Activated CD4-positive, alpha-beta T cell treated with anti-CD3 and anti-CD28 coated beads, Interleukin-2, Interleukin-4, amounts not matched to agents 100 ng/mL and 50 ng/mL, durations not matched to agents 16 hours and 8 hours (primary cell): ENCODE measurements at regions not wholly inside any gene's neighbourhood (a gene's known extent, or its start where the extent isn't known, plus 50 kb on each side); places are given as distances from the start of the nearest gene placed in this dataset.

Source experiments
- DNase-seq: peaks from one replicate; pipeline ENCODE4 v3.0.0-alpha.2; 2020; ENCODE audit warnings: low spot score

DNA sequence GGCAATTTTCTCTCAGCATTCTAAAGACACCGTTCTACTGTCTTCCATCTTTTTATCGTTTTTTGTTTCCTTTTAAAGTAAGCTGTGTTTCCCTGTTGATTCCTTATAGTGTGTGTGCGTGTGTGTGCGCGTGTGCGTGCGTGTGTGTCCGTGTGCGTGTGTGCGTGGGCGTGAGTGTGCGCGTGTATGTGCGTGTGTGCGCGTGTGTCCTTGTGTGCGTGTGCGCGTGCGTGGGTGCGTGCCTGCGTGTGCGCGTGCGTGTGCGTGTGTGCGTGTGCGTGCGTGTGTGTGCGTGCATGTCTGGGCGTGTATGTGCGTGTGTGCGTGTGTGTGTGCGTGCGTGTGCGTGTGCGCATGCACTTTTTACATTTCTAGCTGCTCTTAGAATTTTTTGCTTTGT lies 1033.7 kb downstream of the BRD1 start:
- DNase-seq, result no peak

- no peak for DNase-seq
These were observed 1041.0 kb downstream of the BRD1 start for GRCh38 chr22:48786679-48786996.

GRCh38 chr22:48785792-48786678 lies 1041.6 kb downstream of the BRD1 start:
- DNase-seq, result no peak

- no peak for DNase-seq
These were observed 1042.8 kb downstream of the BRD1 start for GRCh38 chr22:48784701-48785503.

DNA sequence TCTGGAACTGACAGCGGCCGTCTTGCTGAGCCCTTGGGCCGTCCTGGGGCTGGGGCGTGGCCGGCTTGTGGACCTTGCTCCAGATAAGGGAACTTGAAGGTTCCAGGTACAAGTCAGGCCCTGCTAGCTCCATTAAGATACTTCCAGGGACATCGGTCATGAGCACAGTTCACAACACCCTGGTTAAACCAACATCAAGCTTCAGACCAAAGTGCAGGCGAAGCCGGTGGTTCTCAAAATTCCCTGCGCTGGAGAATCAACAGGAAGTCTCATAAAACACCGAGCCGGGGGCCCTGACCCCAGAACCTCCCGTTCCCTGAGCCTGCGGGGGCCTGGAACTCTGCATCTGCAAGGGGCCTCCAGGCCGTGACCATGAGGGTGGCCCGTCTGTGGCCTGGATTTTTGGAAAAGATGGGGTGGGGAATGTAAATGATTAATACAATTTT lies 1043.8 kb downstream of the BRD1 start:
- no peak for DNase-seq

DNA sequence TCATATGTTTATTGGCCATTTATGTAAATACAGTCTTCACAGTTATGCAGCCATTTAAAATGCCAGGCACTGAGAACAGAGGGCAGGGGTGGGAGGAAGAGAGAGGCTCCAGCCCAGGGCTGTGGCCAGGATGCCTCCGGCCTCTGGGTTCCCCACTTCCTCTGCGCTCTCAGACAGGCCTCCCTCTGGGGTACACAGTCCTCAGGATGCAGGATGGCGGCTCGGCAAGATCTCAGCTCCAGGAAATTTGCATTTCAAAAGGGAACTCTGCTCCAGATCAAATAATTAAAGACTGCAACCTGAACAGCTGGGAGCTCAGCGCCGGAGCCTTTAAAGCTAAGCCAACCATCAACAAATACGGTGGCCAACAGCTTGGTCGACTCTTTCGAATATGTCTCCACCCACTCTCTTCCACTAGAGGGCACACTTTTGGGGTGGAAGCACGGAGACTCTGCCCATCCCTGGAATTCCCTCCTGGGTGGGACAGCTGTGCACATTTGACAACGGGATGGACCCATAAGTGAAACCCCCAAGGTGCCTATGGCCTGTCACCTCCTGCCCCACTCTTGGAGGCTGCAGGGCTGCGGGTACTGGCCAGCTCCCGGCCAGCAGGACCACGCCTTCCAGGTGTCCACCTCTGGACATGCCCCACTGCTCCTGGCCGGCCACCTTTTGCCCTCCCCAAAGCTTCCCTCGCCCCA lies 1044.7 kb downstream of the BRD1 start:
- DNase-seq, result no peak

DNA sequence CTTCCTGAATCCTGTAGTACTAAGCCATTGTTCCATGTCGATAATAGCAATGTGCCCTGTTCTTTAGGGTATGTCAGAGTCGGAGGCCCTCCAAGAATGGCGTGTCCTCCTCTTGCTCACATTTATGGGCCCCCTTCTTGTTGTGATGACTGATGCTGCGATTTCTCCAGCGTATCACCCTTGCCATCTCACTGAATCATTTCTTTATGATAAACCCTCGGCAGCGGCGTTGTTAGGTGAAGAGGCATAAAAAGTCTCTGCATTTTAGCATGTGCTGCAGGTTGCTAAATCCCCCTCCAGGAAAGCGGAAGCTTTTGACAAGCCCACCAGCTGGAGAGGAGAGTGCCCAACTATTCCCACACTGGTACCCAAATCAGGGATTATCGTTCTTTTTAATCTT lies 1045.3 kb downstream of the BRD1 start:
- DNase-seq, result no peak

DNA sequence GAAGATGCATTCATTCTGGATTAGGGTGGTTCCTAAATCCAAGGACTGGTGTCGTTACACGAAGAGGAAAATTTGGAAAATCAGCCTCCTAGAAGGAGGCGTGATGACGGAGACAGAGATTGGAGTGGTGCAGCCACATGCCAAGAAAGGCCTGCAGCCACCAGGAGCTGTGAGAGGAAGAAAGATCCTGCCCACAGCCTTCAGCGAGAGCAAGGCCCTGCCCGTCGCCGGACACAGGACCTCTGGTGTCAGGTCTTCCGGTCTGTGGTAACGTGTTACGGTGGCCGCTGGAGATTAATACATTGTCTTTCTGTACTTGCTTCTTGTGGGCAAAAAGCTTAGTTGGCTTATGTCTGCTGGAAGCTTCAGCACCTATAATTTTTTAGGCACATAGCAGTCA lies 1045.8 kb downstream of the BRD1 start:
- no peak for DNase-seq

- no peak for DNase-seq
These were observed 1046.3 kb downstream of the BRD1 start for GRCh38 chr22:48781391-48781790.

- DNase-seq, result no peak
These were observed 1046.9 kb downstream of the BRD1 start for GRCh38 chr22:48780597-48781277.

GRCh38 chr22:48779661-48780596 lies 1047.7 kb downstream of the BRD1 start:
- no peak for DNase-seq

DNA sequence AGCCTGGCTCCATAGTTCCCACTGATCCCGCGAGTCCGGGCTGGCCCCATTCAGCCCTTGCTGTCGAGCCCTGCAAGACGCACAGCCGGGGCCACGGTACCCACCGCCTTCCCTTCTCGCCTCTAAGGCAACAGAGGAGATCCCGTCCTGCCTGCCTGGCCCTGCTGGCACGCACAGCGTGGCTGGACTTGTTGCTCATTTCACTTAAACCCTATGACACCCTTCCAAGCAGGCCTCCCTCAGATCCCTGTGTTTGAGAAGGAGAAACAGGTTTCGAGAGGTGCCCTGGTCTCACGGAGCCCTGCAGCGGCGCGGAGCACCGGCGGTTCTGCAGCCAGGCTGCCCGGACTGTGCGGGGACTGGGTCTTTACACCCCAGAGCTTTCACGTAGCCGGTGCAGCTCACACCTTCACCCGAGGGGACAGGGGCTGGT lies 1048.4 kb downstream of the BRD1 start:
- no peak for DNase-seq

GRCh38 chr22:48778308-48779195 lies 1049.1 kb downstream of the BRD1 start:
- no peak for DNase-seq

- DNase-seq, result no peak
These were observed 1055.3 kb downstream of the BRD1 start for GRCh38 chr22:48772286-48772907.

GRCh38 chr22:48765595-48765994 lies 1062.1 kb downstream of the BRD1 start:
- DNase-seq, result no peak

- no peak for DNase-seq
These were observed 1066.1 kb downstream of the BRD1 start for GRCh38 chr22:48761546-48761945.

- no peak for DNase-seq
These were observed 1066.9 kb downstream of the BRD1 start for GRCh38 chr22:48760481-48761390.
